SK-N-DZ (cell line): ENCODE measurements at regions not wholly inside any gene's neighbourhood (a gene's known extent, or its start where the extent isn't known, plus 50 kb on each side); places are given as distances from the start of the nearest gene placed in this dataset.

Source experiments
- DNase-seq: peaks from one replicate; pipeline ENCODE4 v3.0.0-alpha.2; 2015; ENCODE audit warnings: low spot score

DNA sequence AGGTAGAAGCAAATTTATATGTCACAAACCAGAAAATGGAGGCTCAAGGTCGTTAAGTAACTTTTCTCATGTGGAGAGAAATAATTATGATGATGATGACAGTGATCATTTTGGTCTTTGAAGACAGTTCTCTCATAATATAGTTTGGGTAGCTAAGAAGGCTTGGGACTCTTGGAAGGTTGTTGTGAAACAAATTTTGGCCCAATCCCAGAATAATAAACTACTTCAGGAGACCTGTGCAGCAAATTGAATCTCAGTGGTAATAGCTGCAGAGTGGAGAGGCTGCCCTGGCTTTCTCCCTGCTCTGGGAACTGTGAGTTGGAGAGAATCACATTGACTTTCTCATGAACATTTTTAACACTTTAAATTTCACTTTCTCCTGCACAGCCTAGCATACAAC lies 217.2 kb upstream of the BOD1L1 start:
- DNase-seq: no peak

DNA sequence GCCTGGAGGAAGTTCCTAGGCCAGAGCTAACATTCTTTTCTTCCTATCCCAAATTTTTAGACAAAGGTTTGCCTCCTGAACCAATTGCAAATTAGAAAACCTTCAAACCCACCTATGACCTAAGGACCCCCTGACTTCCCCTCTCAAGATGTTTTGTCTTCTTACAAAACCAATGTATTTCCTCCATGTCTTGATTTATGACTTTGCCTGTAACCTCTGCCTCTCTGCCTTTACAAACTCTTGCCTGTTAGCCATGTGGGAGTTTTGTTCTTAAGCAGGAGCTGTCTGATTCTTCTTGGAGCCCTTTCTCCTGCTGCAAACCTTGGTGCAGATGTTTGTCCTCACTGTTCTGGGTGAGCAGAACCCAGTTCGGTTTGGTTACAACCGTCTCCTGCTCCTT lies 222.3 kb upstream of the BOD1L1 start:
- DNase-seq: no peak

DNA sequence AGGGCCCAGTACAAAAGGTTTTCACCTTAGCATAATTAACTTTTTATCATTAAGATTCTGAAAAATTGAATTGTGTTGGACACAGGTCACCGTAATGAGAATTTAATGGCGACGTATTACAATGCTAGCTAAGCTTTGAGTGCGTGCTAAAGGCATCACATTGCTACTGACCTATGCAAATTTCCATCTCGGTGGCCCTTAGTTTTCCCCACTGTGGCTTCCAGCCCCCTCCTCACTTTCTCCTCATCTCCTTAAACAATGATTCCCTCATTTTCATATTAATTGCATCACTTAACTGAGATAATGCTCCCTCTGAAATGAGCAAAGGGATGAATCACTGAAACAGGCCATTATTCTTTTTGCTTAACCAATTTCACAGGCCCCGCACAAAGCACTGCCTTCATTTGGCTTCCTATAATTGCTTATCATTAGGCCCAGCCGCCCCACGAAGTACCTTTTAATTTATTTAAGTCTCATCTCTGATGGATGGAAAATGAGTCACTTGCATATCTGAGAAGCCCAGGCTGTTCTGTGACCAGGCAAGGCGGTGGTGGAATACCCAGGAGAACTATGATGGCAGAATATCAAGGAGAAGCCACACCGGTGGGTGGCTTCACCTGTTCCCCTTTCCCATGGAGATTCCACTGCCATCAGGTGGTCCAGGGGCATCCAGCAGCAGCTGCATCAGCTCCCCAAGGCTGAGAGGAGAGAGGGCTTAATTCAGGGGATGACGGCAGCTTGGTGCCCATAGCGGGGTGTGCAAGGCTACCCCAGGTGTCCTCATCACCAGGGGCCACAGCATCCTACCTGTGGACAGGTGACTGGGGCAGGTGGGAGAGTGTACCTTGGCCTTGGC lies 223.8 kb upstream of the BOD1L1 start:
- DNase-seq: no peak

DNA sequence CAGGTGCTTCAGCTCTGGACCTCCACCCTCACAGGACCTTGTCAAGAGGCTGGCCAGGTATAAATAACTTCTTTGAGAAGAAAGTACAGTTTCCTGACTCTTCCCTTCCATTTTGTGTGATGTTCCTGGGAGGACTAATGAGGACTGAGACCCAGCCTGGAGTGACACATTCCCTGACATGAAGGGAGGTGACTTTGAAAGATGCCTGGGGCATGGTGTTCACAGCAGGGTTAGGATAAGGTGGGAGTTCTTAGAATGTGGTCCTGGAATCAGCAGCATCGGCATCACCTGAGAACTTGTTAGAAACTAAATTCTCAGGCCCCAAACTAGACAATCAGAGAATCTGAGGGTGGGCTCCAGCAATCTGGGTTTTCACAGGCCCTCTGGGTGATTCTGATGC lies 224.9 kb upstream of the BOD1L1 start:
- DNase-seq: no peak

DNA sequence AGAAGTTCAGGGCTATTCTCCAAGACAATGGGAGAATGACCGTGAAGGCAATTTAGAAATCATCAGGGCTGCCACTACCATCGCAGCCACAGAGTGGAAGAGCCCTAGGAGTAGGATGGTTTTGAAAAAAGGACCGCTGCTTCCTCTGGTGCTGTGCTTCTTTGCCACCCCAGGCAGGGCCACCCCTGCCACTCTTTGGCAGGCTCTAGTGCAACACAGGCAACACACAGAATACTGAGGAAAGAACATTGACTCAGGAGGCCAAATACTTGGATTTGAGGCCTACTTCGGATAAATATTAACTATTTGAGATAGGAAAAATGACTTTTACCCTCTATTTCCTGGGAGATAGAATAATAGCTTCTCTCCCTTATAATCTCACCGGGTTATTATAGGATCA lies 228.9 kb upstream of the BOD1L1 start:
- no peak for DNase-seq

DNA sequence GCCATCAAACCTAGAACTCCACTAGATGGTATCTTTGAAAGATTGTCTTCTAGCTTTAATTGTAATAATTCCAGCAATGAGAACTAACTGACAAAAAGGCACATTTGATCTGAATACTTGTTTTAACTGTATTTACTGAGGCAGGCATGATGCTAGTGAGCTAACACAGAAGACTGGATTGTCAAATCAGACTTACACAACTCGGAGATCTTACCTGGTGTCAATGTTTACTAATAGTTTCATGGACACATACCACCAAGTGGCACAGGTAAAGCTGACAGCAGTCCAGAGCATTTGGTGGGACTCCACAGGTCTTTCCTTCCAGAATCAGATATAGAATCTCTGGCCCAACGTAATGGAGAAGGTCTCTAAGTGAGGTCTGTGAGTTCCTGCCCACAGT lies 229.9 kb upstream of the BOD1L1 start:
- DNase-seq: no peak

DNA sequence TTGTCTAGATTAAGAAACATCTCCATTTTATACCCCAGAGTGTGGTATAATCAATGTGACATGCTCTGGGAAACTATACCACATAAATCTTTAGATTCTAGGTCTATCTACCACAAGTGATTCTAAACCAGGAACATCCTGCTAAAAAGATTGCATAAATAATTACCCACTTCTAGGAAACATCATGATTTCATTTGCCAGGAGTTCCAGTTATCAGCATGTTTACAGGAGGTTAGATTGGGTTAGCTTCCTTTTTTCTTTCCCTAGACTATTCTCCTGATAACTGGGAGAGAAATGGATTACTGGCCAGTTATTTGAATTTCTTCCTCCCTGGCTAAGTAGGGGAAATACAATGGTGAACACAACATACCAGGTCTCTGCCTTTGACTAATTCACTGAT lies 230.3 kb upstream of the BOD1L1 start:
- DNase-seq: no peak

DNA sequence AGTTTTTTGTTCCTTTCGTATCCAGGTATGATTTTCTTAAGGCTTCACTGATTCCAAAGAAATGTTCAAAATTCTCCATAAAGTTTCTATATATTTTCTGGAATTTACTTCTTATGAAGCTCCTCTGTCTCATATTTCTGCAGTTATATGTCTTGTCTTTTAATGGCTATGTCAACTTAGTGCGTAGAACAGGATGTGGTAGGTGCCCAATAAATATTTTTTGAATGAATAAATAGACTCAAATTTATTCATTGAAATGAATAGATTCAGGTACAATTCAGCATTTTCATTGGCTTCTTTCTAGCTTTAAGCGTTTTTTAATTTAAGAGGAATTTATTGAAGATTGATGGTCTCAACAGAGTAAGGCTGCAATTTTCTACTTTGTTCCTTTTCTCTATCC lies 231.9 kb upstream of the BOD1L1 start:
- no peak for DNase-seq

DNA sequence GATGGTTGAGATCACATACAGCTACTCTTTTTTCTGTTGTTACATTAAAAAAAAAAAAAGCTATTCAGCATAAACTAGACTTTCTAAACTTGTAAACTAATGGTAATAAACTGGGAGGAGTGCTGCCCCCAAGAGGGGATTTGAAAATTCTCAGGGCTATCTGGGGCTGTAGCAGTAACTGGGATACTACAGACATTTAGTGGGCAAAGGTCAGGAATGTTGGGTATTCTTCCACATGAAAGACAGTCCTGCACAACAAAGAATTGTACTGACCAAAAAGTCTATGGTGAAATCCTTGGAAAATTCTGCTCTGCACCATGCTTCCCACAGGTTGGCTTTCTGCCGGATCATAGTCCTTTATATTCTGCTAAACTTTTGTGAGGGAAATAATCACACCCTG lies 232.6 kb upstream of the BOD1L1 start:
- DNase-seq: no peak

DNA sequence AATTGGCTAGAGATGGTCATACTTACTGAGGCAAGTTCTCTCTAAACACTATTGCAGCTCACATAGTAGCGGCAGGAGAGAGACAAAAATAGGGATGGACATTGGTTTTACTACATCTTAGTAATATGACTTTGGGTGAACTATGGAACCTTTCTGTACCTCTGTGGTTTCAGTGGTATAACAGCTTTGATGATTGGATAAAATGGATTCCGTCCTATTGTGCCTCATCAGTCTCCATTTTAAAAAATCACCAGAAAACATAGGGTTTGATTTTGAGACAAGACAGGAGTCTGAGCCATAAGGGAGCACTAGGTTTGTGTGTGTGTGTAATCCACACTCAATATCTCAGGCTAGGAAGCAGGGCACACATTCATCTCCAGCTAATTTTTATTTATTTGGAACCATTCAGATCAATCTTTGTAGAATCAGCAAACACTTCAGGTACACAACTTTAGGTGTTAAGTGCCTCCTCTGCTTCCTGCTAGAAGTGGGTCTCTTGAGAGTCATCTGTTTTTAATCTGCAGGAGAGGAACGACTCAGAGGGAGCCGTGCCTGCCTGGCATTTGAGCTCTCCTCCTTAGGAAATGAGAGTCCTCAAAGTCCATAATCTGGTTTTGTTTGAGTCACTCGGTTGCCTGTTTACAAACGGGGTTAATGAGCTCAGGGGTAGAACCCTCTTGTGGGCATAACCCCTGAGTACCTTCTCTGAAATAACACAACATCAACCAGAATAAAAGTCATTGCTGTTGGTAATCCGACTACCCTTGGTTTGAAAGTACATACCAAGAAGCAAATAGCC lies 238.5 kb upstream of the BOD1L1 start:
- no peak for DNase-seq

DNA sequence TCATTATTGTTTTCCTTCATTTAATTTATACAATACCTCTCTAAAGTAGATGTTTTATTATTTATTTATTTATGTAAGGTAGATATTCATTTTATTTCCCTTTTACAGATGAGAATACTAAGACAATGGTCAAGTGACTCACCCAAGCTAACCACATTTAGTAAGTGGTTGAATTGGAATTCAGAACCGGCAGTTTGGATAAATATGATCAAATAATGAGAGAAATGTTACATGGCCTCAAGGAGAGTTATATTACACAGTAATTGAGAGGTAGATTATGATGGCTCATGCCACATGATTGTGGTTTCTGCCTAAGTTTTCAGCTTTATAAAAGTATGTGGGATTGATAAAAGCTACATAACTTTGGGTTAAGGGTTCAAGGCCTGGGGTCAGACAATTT lies 239.4 kb upstream of the BOD1L1 start:
- DNase-seq: no peak

DNA sequence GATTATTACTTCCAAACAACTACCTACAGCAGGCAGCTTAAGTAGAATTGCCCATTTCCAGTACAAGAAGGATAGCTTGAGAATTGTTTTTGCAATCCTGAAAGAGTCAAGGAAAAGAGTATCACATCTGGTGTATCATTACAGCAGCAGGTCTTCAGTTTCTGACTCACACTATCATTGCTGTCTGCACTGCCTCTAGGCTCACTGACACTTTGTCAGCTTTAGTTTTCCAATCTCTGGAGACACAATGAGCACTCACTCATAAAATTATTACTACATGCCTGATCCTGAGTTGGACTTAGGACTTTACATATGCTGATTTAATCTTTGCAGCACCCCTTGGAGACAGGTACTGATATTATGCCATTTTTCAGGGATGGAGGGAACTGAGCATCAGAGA lies 244.6 kb upstream of the BOD1L1 start:
- DNase-seq: no peak

DNA sequence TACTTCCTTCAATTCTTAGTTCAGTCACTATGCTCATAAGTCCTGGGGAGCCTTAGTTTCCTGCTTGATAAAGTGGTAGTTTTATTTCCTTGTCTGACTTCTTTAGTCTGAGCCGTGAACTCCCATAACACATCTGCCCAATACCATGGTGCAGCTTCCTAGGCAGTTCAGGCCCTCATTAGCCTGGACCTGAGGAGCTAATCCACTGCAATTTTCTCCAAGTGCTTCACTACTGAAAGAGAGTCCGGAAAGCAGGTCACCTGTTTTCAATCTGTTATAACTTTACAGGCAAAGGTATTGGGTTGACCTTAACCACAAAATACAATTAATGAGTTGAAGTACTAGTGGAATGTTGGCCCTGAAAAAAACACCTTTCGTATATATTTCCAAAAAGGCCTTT lies 245.4 kb upstream of the BOD1L1 start:
- DNase-seq: no peak

DNA sequence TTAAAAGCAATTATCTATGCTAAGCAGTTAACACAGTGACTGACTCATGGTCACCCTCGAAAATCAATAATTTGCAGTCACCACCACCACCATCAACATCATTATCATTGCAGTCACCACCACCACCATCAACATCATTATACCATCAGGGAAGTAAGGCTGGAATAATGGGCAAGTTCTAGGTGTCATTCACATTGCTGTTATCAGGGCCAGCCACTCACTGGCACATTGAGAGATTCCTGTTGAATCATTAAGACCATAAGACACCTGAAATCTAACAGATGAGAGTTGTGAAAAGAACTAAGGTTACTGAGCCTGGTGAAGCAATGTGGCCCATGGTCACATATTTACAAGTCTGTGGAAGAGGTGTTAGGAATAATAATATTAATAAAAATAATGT lies 247.7 kb upstream of the BOD1L1 start:
- no peak for DNase-seq

DNA sequence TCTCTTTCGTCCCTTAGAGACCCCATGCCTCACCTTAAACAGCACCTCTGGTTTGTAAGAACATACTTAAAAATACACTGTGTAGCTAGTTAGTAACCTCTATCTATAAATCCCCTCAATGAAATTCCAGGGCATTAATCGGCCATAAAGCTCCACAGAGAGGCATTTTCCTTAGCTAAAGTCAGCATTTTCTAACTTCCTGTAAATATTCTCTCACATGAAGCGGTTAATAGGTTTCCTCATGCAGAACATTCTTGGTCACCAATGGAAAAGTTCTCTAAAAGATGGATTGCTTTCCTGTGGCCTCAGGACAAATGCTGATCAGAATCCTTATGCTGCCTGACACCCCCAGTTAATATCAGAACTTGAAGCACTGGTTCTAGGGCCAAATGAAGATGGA lies 248.6 kb upstream of the BOD1L1 start:
- no peak for DNase-seq

DNA sequence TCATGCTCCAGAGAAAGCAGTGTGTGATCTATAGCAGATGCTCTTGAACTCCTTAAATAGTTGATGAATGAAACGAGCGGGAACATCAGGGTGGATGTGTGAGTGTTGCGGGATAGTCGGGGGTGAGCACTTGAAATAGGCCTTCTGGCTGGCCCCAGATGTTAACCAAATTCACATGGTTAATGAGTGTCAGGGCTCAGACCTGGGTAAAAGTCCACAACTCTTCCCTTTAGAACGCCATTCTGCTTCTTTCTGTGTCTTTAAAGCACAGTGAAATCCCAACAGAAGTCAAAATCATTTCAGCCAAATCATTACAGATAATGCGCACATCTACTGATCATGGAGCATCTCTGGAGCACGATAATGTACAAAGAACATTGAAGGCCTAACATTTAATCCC lies 249.4 kb upstream of the BOD1L1 start:
- no peak for DNase-seq

DNA sequence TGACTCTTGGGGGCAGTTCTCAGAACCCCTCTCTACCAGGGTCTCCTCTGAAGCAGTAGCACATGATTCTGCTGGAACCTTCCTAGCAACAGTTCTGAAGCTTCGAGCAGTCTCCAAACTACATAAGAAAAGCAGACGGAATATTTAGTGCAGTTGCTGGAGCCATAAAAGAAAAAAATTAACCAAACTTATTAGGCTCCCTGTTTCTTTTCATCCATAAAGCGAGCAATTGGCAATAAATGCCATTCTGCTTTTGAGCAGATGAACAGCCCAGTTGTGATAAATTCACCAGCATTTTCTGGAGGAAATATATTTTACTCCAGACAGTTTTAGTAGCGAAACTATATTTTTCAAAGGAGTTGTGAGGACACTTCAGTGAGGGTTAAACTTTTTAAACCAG lies 250.1 kb upstream of the BOD1L1 start:
- DNase-seq: no peak

DNA sequence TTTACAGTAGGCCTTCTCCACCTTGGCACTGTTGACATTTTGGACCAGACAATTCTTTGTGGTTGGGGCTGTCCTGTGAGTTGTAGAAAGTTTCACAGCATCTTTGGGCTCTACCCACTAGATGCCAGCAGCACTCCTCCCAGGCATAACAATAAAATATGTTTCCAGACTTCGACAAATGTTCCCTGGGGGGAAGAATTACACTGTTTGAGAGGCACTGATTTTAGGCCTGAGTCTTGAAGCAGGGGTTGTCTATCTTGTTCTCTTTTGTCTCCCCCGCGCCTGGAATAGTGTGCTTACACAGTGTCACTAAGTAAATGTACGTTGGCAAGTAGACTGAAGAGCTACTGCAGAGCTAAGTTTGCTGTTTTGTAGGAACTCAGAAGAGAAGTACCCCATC lies 254.4 kb upstream of the BOD1L1 start:
- DNase-seq: no peak

DNA sequence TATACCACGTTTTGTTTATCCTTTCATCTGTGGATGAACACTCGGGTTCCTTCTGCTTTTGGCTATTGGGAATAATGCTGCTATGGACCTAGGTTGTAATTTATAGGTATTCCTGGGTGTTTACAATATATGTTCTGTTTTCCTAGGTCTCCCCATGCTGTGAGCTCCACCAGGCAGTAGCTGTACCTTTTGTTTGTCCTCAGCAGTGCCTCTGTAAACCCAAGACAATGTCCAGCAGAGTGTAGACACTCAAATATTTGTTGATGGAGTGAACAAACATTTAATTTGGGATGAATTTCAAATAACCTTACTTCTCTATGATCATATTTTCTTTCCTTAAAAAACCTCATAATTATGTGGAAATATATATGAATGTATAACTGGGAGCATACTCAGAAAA lies 259.5 kb upstream of the BOD1L1 start:
- no peak for DNase-seq

DNA sequence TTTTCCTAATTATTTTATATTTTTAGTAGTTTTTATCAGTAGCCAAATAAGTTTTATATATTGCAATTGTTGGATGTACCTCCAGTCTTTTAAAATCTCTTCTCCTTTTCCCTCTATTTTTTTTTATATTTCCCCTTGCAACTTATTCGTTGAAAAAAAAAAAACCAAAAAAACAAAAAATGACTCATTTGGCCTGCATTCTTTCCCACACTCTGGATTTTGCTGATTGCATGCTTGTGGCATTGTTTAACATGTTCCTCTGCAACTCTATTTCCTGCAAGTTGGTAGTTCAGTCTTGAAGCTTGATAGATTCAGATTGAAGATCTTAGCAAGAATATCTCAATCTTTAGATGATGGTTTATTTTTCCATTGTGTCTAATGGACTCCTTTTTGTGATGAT lies 260.6 kb upstream of the BOD1L1 start:
- no peak for DNase-seq

DNA sequence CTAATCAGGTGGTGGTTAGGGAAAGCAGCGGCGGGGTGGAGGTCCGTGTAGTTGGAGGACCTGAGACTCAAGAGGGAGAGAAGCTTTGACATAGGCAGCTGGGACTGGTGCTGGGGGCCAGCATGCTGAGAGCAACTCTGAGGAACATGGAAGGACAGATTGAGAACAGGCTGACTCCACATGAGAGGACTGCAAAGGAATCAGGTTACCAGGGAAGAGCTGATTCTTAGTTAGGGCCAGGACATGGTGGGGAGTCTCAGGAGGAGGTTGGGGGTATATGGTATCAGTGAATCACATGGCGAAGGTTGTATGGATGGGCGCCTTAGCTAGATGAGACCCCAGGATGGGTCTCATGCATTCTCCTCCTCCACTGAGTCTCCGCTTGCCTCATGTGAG lies 264.0 kb upstream of the BOD1L1 start:
- DNase-seq: no peak

DNA sequence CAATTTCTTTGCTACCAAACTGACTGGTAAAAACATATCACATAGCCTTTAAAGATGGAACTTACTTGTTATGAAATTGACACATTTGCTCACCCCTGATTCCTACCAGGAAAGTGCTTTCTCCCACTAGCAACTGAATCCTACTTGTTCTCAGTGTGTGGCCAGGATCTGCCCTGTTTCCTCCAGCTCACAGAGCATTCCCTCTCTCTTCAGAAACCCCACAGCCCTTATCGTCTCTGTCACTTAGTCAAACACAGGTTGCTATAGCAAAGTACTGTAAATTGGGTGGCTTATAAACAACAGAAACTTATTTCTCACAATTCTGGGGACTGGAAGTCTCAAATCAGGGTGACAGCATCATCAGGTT lies 265.2 kb upstream of the BOD1L1 start:
- DNase-seq: no peak

DNA sequence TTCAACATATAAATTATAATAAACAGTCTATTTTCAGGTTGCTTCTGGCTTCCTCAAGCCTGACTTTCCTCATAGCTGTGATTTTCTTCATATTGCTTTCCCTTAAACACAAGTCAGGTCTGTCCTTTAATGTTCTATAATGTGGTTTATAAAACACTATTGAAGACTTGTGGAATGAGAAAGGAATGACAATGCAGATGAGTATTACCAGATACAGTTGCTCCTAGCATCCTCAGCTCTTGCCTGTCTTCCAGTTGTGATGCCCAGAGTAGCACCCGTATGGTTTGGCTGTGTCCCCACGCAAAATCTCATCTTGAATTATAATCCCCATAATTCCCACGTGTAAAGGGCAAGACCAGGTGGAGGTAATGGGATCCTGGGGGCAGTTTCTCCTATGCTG lies 265.7 kb upstream of the BOD1L1 start:
- DNase-seq: no peak
